ENCODE measurements at regions not wholly inside any gene's neighbourhood (a gene's known extent, or its start where the extent isn't known, plus 50 kb on each side); places are given as distances from the start of the nearest gene placed in this dataset.

DNA sequence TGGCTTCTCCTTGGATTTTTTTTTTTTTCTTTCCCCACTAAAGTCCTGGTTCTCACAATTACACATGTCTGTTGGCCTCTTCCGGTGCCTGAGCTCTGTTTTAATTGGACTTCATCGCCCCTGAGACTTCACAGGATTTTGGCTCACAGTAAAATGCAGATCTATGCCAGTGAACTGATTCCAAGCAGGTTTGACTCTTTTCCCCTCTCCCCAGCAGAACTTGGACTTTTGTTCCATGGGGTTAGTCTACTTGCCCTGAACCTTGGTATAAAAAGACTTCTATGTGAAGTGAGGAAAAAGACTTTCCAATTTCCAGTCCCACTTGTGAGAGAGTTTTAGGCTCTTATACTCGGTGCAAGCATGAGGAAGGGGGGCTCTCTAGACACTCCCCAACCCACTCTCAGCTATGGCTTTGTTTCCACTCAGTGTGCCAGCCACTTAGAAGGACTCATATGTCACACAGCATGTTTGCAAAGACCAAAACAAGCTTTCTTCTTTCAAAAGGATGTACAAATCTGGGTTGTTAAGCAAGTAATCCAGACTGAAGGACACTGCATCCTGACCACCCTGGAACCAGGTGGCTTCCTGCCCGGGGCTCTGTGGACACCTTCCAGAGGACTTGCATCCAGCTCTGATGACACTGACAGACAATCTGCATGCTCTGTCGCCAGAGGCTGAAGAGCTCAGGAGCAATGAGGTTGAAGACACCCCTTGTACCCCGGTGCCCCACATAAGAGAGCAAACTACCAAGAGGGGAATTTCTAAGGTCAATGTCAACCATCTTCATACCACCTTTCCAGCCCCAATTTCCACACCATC is 221.9 kb upstream of the EGLN3 start:
- H3K4me3 Mint-ChIP-seq, result no peak overlapping the region
- Histone ChIP-seq H3K4me1 (ENCODE audit: control insufficient read depth in 2 of 2, insufficient read depth in 2 of 2, low read length in 2 of 2) (peaks cover 7% of the 10 kb centered on the region in 2 donors), H3K9me3 (ENCODE audit: control extremely low read depth in 1 of 3, control insufficient read depth in 2 of 3, insufficient read depth in 1 of 3, low read length in 2 of 3) (no peaks in the 10 kb centered on the region), H2AFZ (ENCODE audit: insufficient read depth, low read depth, low read length, poor library complexity, severe bottlenecking) (no peak overlapping the region), H3K27me3 (replicated peaks in 1 of 4; ENCODE audit: control extremely low read depth in 1 of 4, control insufficient read depth in 3 of 4, insufficient read depth in 4 of 4, low read length in 3 of 4) (no peaks in the 10 kb centered on the region), H3K79me2 (ENCODE audit: control insufficient read depth, insufficient read depth, low read length) (no peaks in the 10 kb centered on the region), H3K27ac (ENCODE audit: low read length in 2 of 2) (no peak overlapping the region), H3K9ac (ENCODE audit: low read length) (no peak overlapping the region), H3K4me3 (ENCODE audit: control extremely low read depth in 1 of 5, extremely low read depth in 1 of 5, insufficient read depth in 1 of 5, low read depth in 2 of 5, low read length in 4 of 5) (no peak overlapping the region), H3K36me3 (replicated peaks in 1 of 2; ENCODE audit: control extremely low read depth in 1 of 2, control insufficient read depth in 1 of 2, extremely low read depth in 1 of 2, insufficient read depth in 2 of 2, low read length in 1 of 2) (no peaks in the 10 kb centered on the region), H4K20me1 (ENCODE audit: control insufficient read depth, insufficient read depth, low read length, poor library complexity, severe bottlenecking) (no peaks in the 10 kb centered on the region), H3K4me2 (replicated peaks; ENCODE audit: low read depth, low read length, poor library complexity, severe bottlenecking) (no peak overlapping the region)
- ATAC-seq (ENCODE audit: low read depth) (no peak), DNase-seq (no peak)
- H3K9me3 Mint-ChIP-seq (ENCODE audit: insufficient read depth), result no peaks in the 10 kb centered on the region
- ChIA-PET POLR2A (no interaction called here), CTCF (no interaction called here)
- H3K4me1 Mint-ChIP-seq, result peaks cover 10% of the 10 kb centered on the region
- 90% methylated on average over 5 of the region's 6 CpGs for WGBS (ENCODE audit: insufficient coverage)
- peaks cover 4% of the 10 kb centered on the region for H3K27me3 Mint-ChIP-seq
- intact Hi-C loops (cut with micrococcal nuclease), result no loop called here
- TF ChIP-seq, protein P1, sequence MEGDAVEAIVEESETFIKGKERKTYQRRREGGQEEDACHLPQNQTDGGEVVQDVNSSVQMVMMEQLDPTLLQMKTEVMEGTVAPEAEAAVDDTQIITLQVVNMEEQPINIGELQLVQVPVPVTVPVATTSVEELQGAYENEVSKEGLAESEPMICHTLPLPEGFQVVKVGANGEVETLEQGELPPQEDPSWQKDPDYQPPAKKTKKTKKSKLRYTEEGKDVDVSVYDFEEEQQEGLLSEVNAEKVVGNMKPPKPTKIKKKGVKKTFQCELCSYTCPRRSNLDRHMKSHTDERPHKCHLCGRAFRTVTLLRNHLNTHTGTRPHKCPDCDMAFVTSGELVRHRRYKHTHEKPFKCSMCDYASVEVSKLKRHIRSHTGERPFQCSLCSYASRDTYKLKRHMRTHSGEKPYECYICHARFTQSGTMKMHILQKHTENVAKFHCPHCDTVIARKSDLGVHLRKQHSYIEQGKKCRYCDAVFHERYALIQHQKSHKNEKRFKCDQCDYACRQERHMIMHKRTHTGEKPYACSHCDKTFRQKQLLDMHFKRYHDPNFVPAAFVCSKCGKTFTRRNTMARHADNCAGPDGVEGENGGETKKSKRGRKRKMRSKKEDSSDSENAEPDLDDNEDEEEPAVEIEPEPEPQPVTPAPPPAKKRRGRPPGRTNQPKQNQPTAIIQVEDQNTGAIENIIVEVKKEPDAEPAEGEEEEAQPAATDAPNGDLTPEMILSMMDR (IDR thresholded peaks at IDR 0.05), result no peak
- no peak for TF ChIP-seq EZH2 (IDR thresholded peaks at IDR 0.05; ENCODE audit: borderline replicate concordance, insufficient read depth, low read depth, low read length, poor library complexity, severe bottlenecking)
- H3K27ac Mint-ChIP-seq, result no peak overlapping the region

DNA sequence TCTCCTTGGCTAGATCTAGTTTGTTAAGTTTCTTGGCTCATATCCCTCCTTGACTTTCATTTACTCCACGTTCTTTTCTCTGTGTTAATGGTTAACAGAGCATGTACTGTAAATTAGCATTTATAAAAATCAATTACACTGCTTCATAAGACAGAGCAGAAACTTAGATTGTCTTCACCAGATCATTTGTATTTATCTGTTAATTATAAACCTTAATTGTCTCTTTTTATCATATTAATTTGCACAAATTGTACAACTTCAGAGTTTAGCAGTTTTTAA is 221.2 kb upstream of the EGLN3 start:
- Mint-ChIP-seq H3K27ac (no peak overlapping the region), H3K9me3 (ENCODE audit: insufficient read depth) (no peaks in the 10 kb centered on the region), H3K27me3 (peaks cover 6% of the 10 kb centered on the region), H3K4me3 (no peak overlapping the region), H3K4me1 (peaks cover 10% of the 10 kb centered on the region)
- Histone ChIP-seq H3K4me3 (ENCODE audit: control extremely low read depth in 1 of 5, extremely low read depth in 1 of 5, insufficient read depth in 1 of 5, low read depth in 2 of 5, low read length in 4 of 5) (no peak overlapping the region), H4K20me1 (ENCODE audit: control insufficient read depth, insufficient read depth, low read length, poor library complexity, severe bottlenecking) (no peaks in the 10 kb centered on the region), H3K4me2 (replicated peaks; ENCODE audit: low read depth, low read length, poor library complexity, severe bottlenecking) (no peak overlapping the region), H3K36me3 (replicated peaks in 1 of 2; ENCODE audit: control extremely low read depth in 1 of 2, control insufficient read depth in 1 of 2, extremely low read depth in 1 of 2, insufficient read depth in 2 of 2, low read length in 1 of 2) (no peaks in the 10 kb centered on the region), H3K9me3 (ENCODE audit: control extremely low read depth in 1 of 3, control insufficient read depth in 2 of 3, insufficient read depth in 1 of 3, low read length in 2 of 3) (no peaks in the 10 kb centered on the region), H3K79me2 (ENCODE audit: control insufficient read depth, insufficient read depth, low read length) (no peaks in the 10 kb centered on the region), H3K27ac (ENCODE audit: low read length in 2 of 2) (no peak overlapping the region), H3K9ac (ENCODE audit: low read length) (no peak overlapping the region), H3K4me1 (ENCODE audit: control insufficient read depth in 2 of 2, insufficient read depth in 2 of 2, low read length in 2 of 2) (peaks cover 7% of the 10 kb centered on the region in 2 donors), H3K27me3 (replicated peaks in 1 of 4; ENCODE audit: control extremely low read depth in 1 of 4, control insufficient read depth in 3 of 4, insufficient read depth in 4 of 4, low read length in 3 of 4) (no peaks in the 10 kb centered on the region), H2AFZ (ENCODE audit: insufficient read depth, low read depth, low read length, poor library complexity, severe bottlenecking) (no peak overlapping the region)
- ChIA-PET POLR2A (no interaction called here), CTCF (no interaction called here)
- DNase-seq (no peak), ATAC-seq (ENCODE audit: low read depth) (no peak)
- no peak for TF ChIP-seq EZH2 (IDR thresholded peaks at IDR 0.05; ENCODE audit: borderline replicate concordance, insufficient read depth, low read depth, low read length, poor library complexity, severe bottlenecking)
- TF ChIP-seq, protein P1 (IDR thresholded peaks at IDR 0.05), result no peak
- intact Hi-C loops (cut with micrococcal nuclease), result no loop called here
- WGBS (ENCODE audit: insufficient coverage), result no CpG with 5 or more reads among the region's 1 CpG
